ENCODE measurements at regions not wholly inside any gene's neighbourhood (a gene's known extent, or its start where the extent isn't known, plus 50 kb on each side); places are given as distances from the start of the nearest gene placed in this dataset.

DNA sequence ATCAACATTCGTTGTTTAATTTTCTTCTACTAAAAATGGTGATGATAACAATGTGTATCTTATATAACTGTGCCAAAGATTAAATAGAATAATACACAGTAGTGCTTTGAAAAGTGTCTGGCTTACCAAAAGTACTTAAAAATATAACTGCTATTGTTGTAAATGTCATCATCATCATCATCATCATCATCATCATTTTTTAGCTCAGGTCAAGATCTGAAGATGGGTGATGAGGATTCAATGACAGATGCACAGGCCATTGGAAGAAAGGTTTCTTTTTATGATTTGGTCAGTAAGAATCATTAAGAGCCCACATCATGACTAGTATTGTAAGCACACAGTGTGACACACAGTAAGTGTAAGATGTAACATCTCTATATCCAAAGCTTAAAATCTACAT is 795.2 kb downstream of the SLC4A3 start (continued):
- TF ChIP-seq, protein P1, sequence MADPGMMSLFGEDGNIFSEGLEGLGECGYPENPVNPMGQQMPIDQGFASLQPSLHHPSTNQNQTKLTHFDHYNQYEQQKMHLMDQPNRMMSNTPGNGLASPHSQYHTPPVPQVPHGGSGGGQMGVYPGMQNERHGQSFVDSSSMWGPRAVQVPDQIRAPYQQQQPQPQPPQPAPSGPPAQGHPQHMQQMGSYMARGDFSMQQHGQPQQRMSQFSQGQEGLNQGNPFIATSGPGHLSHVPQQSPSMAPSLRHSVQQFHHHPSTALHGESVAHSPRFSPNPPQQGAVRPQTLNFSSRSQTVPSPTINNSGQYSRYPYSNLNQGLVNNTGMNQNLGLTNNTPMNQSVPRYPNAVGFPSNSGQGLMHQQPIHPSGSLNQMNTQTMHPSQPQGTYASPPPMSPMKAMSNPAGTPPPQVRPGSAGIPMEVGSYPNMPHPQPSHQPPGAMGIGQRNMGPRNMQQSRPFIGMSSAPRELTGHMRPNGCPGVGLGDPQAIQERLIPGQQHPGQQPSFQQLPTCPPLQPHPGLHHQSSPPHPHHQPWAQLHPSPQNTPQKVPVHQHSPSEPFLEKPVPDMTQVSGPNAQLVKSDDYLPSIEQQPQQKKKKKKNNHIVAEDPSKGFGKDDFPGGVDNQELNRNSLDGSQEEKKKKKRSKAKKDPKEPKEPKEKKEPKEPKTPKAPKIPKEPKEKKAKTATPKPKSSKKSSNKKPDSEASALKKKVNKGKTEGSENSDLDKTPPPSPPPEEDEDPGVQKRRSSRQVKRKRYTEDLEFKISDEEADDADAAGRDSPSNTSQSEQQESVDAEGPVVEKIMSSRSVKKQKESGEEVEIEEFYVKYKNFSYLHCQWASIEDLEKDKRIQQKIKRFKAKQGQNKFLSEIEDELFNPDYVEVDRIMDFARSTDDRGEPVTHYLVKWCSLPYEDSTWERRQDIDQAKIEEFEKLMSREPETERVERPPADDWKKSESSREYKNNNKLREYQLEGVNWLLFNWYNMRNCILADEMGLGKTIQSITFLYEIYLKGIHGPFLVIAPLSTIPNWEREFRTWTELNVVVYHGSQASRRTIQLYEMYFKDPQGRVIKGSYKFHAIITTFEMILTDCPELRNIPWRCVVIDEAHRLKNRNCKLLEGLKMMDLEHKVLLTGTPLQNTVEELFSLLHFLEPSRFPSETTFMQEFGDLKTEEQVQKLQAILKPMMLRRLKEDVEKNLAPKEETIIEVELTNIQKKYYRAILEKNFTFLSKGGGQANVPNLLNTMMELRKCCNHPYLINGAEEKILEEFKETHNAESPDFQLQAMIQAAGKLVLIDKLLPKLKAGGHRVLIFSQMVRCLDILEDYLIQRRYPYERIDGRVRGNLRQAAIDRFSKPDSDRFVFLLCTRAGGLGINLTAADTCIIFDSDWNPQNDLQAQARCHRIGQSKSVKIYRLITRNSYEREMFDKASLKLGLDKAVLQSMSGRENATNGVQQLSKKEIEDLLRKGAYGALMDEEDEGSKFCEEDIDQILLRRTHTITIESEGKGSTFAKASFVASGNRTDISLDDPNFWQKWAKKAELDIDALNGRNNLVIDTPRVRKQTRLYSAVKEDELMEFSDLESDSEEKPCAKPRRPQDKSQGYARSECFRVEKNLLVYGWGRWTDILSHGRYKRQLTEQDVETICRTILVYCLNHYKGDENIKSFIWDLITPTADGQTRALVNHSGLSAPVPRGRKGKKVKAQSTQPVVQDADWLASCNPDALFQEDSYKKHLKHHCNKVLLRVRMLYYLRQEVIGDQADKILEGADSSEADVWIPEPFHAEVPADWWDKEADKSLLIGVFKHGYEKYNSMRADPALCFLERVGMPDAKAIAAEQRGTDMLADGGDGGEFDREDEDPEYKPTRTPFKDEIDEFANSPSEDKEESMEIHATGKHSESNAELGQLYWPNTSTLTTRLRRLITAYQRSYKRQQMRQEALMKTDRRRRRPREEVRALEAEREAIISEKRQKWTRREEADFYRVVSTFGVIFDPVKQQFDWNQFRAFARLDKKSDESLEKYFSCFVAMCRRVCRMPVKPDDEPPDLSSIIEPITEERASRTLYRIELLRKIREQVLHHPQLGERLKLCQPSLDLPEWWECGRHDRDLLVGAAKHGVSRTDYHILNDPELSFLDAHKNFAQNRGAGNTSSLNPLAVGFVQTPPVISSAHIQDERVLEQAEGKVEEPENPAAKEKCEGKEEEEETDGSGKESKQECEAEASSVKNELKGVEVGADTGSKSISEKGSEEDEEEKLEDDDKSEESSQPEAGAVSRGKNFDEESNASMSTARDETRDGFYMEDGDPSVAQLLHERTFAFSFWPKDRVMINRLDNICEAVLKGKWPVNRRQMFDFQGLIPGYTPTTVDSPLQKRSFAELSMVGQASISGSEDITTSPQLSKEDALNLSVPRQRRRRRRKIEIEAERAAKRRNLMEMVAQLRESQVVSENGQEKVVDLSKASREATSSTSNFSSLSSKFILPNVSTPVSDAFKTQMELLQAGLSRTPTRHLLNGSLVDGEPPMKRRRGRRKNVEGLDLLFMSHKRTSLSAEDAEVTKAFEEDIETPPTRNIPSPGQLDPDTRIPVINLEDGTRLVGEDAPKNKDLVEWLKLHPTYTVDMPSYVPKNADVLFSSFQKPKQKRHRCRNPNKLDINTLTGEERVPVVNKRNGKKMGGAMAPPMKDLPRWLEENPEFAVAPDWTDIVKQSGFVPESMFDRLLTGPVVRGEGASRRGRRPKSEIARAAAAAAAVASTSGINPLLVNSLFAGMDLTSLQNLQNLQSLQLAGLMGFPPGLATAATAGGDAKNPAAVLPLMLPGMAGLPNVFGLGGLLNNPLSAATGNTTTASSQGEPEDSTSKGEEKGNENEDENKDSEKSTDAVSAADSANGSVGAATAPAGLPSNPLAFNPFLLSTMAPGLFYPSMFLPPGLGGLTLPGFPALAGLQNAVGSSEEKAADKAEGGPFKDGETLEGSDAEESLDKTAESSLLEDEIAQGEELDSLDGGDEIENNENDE (IDR thresholded peaks at IDR 0.05; ENCODE audit: low read depth, low read length): no peak
- TF ChIP-seq ZNF507 (tag; conservative IDR thresholded peaks at IDR 0.05) (no peak), SRF (CRISPR knock-in tag; IDR thresholded peaks at IDR 0.05) (no peak), EP300 (IDR thresholded peaks at IDR 0.05; ENCODE audit: low read length) (no peak), RBFOX2 (IDR thresholded peaks at IDR 0.05; ENCODE audit: low read depth, low read length) (no peak)
- TF ChIP-seq, protein P2, sequence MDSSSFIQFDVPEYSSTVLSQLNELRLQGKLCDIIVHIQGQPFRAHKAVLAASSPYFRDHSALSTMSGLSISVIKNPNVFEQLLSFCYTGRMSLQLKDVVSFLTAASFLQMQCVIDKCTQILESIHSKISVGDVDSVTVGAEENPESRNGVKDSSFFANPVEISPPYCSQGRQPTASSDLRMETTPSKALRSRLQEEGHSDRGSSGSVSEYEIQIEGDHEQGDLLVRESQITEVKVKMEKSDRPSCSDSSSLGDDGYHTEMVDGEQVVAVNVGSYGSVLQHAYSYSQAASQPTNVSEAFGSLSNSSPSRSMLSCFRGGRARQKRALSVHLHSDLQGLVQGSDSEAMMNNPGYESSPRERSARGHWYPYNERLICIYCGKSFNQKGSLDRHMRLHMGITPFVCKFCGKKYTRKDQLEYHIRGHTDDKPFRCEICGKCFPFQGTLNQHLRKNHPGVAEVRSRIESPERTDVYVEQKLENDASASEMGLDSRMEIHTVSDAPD (CRISPR knock-in tag; IDR thresholded peaks at IDR 0.05): no peak
- TF ChIP-seq, protein P3, sequence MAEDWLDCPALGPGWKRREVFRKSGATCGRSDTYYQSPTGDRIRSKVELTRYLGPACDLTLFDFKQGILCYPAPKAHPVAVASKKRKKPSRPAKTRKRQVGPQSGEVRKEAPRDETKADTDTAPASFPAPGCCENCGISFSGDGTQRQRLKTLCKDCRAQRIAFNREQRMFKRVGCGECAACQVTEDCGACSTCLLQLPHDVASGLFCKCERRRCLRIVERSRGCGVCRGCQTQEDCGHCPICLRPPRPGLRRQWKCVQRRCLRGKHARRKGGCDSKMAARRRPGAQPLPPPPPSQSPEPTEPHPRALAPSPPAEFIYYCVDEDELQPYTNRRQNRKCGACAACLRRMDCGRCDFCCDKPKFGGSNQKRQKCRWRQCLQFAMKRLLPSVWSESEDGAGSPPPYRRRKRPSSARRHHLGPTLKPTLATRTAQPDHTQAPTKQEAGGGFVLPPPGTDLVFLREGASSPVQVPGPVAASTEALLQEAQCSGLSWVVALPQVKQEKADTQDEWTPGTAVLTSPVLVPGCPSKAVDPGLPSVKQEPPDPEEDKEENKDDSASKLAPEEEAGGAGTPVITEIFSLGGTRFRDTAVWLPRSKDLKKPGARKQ (CRISPR knock-in tag; IDR thresholded peaks at IDR 0.05): no peak
- TF ChIP-seq, protein P4, sequence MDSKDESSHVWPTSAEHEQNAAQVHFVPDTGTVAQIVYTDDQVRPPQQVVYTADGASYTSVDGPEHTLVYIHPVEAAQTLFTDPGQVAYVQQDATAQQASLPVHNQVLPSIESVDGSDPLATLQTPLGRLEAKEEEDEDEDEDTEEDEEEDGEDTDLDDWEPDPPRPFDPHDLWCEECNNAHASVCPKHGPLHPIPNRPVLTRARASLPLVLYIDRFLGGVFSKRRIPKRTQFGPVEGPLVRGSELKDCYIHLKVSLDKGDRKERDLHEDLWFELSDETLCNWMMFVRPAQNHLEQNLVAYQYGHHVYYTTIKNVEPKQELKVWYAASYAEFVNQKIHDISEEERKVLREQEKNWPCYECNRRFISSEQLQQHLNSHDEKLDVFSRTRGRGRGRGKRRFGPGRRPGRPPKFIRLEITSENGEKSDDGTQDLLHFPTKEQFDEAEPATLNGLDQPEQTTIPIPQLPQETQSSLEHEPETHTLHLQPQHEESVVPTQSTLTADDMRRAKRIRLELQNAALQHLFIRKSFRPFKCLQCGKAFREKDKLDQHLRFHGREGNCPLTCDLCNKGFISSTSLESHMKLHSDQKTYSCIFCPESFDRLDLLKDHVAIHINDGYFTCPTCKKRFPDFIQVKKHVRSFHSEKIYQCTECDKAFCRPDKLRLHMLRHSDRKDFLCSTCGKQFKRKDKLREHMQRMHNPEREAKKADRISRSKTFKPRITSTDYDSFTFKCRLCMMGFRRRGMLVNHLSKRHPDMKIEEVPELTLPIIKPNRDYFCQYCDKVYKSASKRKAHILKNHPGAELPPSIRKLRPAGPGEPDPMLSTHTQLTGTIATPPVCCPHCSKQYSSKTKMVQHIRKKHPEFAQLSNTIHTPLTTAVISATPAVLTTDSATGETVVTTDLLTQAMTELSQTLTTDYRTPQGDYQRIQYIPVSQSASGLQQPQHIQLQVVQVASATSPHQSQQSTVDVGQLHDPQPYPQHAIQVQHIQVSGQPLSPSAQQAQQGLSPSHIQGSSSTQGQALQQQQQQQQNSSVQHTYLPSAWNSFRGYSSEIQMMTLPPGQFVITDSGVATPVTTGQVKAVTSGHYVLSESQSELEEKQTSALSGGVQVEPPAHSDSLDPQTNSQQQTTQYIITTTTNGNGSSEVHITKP (IDR thresholded peaks at IDR 0.05; ENCODE audit: partially characterized antibody): no peak

Measured in K562 (cell line).